Nephron progenitor cell (in vitro differentiated cells): ENCODE measurements at regions not wholly inside any gene's neighbourhood (a gene's known extent, or its start where the extent isn't known, plus 50 kb on each side); places are given as distances from the start of the nearest gene placed in this dataset.

Source experiments
- DNase-seq: peaks from one replicate; pipeline ENCODE4 v3.0.0; 2021
- H3K27ac Mint-ChIP-seq: 2 replicates; pipeline ENCODE4 v1.8.0; 2021; ENCODE audit warnings: mild to moderate bottlenecking, moderate library complexity, mixed read lengths
- H3K27me3 Mint-ChIP-seq: 2 replicates; pipeline ENCODE4 v1.8.0; 2021; ENCODE audit warnings: mild to moderate bottlenecking, low read depth, mixed read lengths; ENCODE audit not compliant: poor library complexity
- H3K36me3 Mint-ChIP-seq: 2 replicates; pipeline ENCODE4 v1.8.0; 2021; ENCODE audit warnings: low read depth, mixed read lengths
- H3K4me1 Mint-ChIP-seq: 2 replicates; pipeline ENCODE4 v1.8.0; 2021; ENCODE audit warnings: mixed read lengths
- H3K4me3 Mint-ChIP-seq: 2 replicates; pipeline ENCODE4 v1.8.0; 2021; ENCODE audit warnings: mild to moderate bottlenecking, moderate library complexity, mixed read lengths
- H3K9me3 Mint-ChIP-seq: 2 replicates; pipeline ENCODE4 v1.8.0; 2021; ENCODE audit warnings: mild to moderate bottlenecking, moderate library complexity, mixed read lengths
- CTCF ChIP-seq: fragments of 200-600 bp; sonication (generic); IDR thresholded peaks from 2 replicates; pipeline ENCODE4 v1.5.0; 2021; ENCODE audit warnings: antibody characterized with exemption

GRCh38 chr2:209316141-209316540 lies 107.7 kb upstream of the MAP2 start:
- TF ChIP-seq CTCF = no peak
- no peaks in the 10 kb centered on the region for H3K9me3 Mint-ChIP-seq
- no peaks in the 10 kb centered on the region for H3K36me3 Mint-ChIP-seq
- H3K27me3 Mint-ChIP-seq = no peaks in the 10 kb centered on the region
- no peak overlapping the region for H3K27ac Mint-ChIP-seq
- H3K4me3 Mint-ChIP-seq = no peak overlapping the region
- no peak for DNase-seq
- no peaks in the 10 kb centered on the region for H3K4me1 Mint-ChIP-seq

- Mint-ChIP-seq H3K4me3 (no peak overlapping the region), H3K9me3 (no peaks in the 10 kb centered on the region), H3K27ac (no peak overlapping the region), H3K27me3 (no peaks in the 10 kb centered on the region), H3K36me3 (no peaks in the 10 kb centered on the region), H3K4me1 (no peaks in the 10 kb centered on the region)
- no peak for DNase-seq
- no peak for TF ChIP-seq CTCF
Observed at GRCh38 chr2:209321076-209321475, 102.8 kb upstream of the MAP2 start.

GRCh38 chr2:209321581-209321980 lies 102.3 kb upstream of the MAP2 start:
- TF ChIP-seq CTCF = no peak
- no peak overlapping the region for H3K4me3 Mint-ChIP-seq
- H3K36me3 Mint-ChIP-seq = no peaks in the 10 kb centered on the region
- DNase-seq = no peak
- H3K9me3 Mint-ChIP-seq = no peaks in the 10 kb centered on the region
- H3K27me3 Mint-ChIP-seq = no peaks in the 10 kb centered on the region
- H3K27ac Mint-ChIP-seq = no peak overlapping the region
- no peaks in the 10 kb centered on the region for H3K4me1 Mint-ChIP-seq

- no peaks in the 10 kb centered on the region for H3K4me1 Mint-ChIP-seq
- no peaks in the 10 kb centered on the region for H3K27me3 Mint-ChIP-seq
- no peaks in the 10 kb centered on the region for H3K9me3 Mint-ChIP-seq
- no peak overlapping the region for H3K27ac Mint-ChIP-seq
- H3K36me3 Mint-ChIP-seq = no peaks in the 10 kb centered on the region
- no peak for DNase-seq
- H3K4me3 Mint-ChIP-seq = no peak overlapping the region
- TF ChIP-seq CTCF = no peak
Observed at GRCh38 chr2:209322041-209322440, 101.8 kb upstream of the MAP2 start.

- no peak for TF ChIP-seq CTCF
- no peak overlapping the region for H3K27ac Mint-ChIP-seq
- no peaks in the 10 kb centered on the region for H3K36me3 Mint-ChIP-seq
- no peak overlapping the region for H3K4me3 Mint-ChIP-seq
- no peaks in the 10 kb centered on the region for H3K4me1 Mint-ChIP-seq
- H3K27me3 Mint-ChIP-seq = no peaks in the 10 kb centered on the region
- DNase-seq = no peak
- no peaks in the 10 kb centered on the region for H3K9me3 Mint-ChIP-seq
Observed at GRCh38 chr2:209322905-209323512, 100.8 kb upstream of the MAP2 start.

- Mint-ChIP-seq H3K27ac (no peak overlapping the region), H3K27me3 (no peaks in the 10 kb centered on the region), H3K4me1 (no peaks in the 10 kb centered on the region), H3K36me3 (no peaks in the 10 kb centered on the region), H3K9me3 (no peaks in the 10 kb centered on the region), H3K4me3 (no peak overlapping the region)
- DNase-seq = no peak
- no peak for TF ChIP-seq CTCF
Observed at GRCh38 chr2:209323738-209324137, 100.1 kb upstream of the MAP2 start.
